ENCODE measurements at regions not wholly inside any gene's neighbourhood (a gene's known extent, or its start where the extent isn't known, plus 50 kb on each side); places are given as distances from the start of the nearest gene placed in this dataset.

GRCh38 chr22:42184852-42185251 is 54.2 kb upstream of the CYP2D6 start:
- no peak for TF ChIP-seq POLR2A (IDR thresholded peaks at IDR 0.05)
- TF ChIP-seq, protein P1, sequence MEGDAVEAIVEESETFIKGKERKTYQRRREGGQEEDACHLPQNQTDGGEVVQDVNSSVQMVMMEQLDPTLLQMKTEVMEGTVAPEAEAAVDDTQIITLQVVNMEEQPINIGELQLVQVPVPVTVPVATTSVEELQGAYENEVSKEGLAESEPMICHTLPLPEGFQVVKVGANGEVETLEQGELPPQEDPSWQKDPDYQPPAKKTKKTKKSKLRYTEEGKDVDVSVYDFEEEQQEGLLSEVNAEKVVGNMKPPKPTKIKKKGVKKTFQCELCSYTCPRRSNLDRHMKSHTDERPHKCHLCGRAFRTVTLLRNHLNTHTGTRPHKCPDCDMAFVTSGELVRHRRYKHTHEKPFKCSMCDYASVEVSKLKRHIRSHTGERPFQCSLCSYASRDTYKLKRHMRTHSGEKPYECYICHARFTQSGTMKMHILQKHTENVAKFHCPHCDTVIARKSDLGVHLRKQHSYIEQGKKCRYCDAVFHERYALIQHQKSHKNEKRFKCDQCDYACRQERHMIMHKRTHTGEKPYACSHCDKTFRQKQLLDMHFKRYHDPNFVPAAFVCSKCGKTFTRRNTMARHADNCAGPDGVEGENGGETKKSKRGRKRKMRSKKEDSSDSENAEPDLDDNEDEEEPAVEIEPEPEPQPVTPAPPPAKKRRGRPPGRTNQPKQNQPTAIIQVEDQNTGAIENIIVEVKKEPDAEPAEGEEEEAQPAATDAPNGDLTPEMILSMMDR (IDR thresholded peaks at IDR 0.05 in 8 of 11, conservative IDR thresholded peaks at IDR 0.05 in 3 of 11), result no peak
